Esophagus muscularis mucosa (tissue), 4 donors: ENCODE measurements at regions not wholly inside any gene's neighbourhood (a gene's known extent, or its start where the extent isn't known, plus 50 kb on each side); places are given as distances from the start of the nearest gene placed in this dataset.

Experiments
- DNase-seq: peaks from one replicate; pipeline ENCODE4 v3.0.0-alpha.2; 2017; ENCODE audit errors: extremely low spot score
- H3K27ac ChIP-seq, 4 donors: fragments of 200-600 bp; sonication (generic); replicated peaks in 1 of 4; 1 replicate in 3 of 4; 2 replicates in 1 of 4; pipeline ENCODE4 v1.5.1; 2016 to 2019; ENCODE audit warnings: mild to moderate bottlenecking in 1 of 4
- H3K27me3 ChIP-seq, 4 donors: fragments of 200-600 bp; sonication (generic); one replicate each; pipeline versions ENCODE4 v1.5.1 to v1.6.0; 2016 to 2019
- H3K36me3 ChIP-seq, 4 donors: fragments of 200-600 bp; sonication (generic); one replicate each; pipeline ENCODE4 v1.5.1; 2016 to 2019
- H3K4me1 ChIP-seq, 4 donors: fragments of 200-600 bp; sonication (generic); one replicate each; pipeline ENCODE4 v1.5.1; 2016 to 2019
- H3K4me3 ChIP-seq, 4 donors: fragments of 200-600 bp; sonication (generic); 1 replicate in 2 of 4; 2 replicates in 2 of 4; pipeline ENCODE4 v1.5.1; 2016 to 2019; ENCODE audit warnings: mild to moderate bottlenecking in 4 of 4, moderate library complexity in 1 of 4
- H3K9me3 ChIP-seq, 4 donors: fragments of 200-600 bp; sonication (generic); 1 replicate in 3 of 4; 2 replicates in 1 of 4; pipeline ENCODE4 v1.5.1; 2016 to 2019
- EP300 ChIP-seq: sonication (generic); formaldehyde crosslinking; IDR thresholded peaks from one replicate; pipeline ENCODE4 v1.6.1; 2017; ENCODE audit warnings: antibody characterized with exemption
- POLR2A ChIP-seq: fragments of 450-650 bp; IDR thresholded peaks from one replicate; pipeline ENCODE4 v1.6.1; 2017; ENCODE audit warnings: antibody characterized with exemption, moderate library complexity, mild to moderate bottlenecking, low read depth
- POLR2AphosphoS5 ChIP-seq, 2 donors: sonication (generic); formaldehyde crosslinking; IDR thresholded peaks; one replicate each; pipeline ENCODE4 v1.6.1; 2017; ENCODE audit warnings: antibody characterized with exemption in 2 of 2
- WGBS: methylation state at CpG from one replicate; pipeline ENCODE4 v1.1.5; 2018; 5-methylcytosine and 5-hydroxymethylcytosine counted together
- intact Hi-C: fragments of 100-400 bp; cut with DNase I; formaldehyde crosslinking; loops from one replicate; pipeline ENCODE4 v1.15.1; 2023
- TF ChIP-seq, protein P1 (sequence below), 3 experiments: fragments of 200-600 bp in 2 of 3; fragments of 450-650 bp in 1 of 3; sonication (generic) in 2 of 3; IDR thresholded peaks; one replicate each; pipeline ENCODE4 v1.5.1; 2017 to 2019; ENCODE audit warnings: antibody characterized with exemption in 3 of 3, mild to moderate bottlenecking in 2 of 3, moderate library complexity in 1 of 3

- intact Hi-C loops, result no loop called here
- H3K9me3 ChIP-seq, result no peaks in the 10 kb centered on the region
- WGBS, result 90% methylated on average over 7 of the region's 7 CpGs
- peaks cover 0 to 8% (median 0%) of the 10 kb centered on the region in 4 donors for H3K27me3 ChIP-seq
- H3K4me3 ChIP-seq, result no peak overlapping the region
- no peaks in the 10 kb centered on the region for H3K36me3 ChIP-seq
- H3K27ac ChIP-seq, result no peak overlapping the region
- DNase-seq, result no peak
- no peak for TF ChIP-seq EP300
- no peak for TF ChIP-seq POLR2AphosphoS5 (IDR thresholded peaks at IDR 0.05)
- TF ChIP-seq POLR2A, result no peak
- H3K4me1 ChIP-seq, result no peaks in the 10 kb centered on the region
Observed at GRCh38 chr11:116085031-116085635, 580.9 kb upstream of the CADM1 start.

- Histone ChIP-seq H3K4me1 (no peaks in the 10 kb centered on the region), H3K27ac (no peak overlapping the region), H3K9me3 (no peaks in the 10 kb centered on the region), H3K27me3 (peaks cover 0 to 8% (median 0%) of the 10 kb centered on the region in 4 donors), H3K36me3 (no peaks in the 10 kb centered on the region), H3K4me3 (no peak overlapping the region)
- intact Hi-C loops, result no loop called here
- TF ChIP-seq POLR2AphosphoS5 (IDR thresholded peaks at IDR 0.05), result no peak
- TF ChIP-seq, protein P1, sequence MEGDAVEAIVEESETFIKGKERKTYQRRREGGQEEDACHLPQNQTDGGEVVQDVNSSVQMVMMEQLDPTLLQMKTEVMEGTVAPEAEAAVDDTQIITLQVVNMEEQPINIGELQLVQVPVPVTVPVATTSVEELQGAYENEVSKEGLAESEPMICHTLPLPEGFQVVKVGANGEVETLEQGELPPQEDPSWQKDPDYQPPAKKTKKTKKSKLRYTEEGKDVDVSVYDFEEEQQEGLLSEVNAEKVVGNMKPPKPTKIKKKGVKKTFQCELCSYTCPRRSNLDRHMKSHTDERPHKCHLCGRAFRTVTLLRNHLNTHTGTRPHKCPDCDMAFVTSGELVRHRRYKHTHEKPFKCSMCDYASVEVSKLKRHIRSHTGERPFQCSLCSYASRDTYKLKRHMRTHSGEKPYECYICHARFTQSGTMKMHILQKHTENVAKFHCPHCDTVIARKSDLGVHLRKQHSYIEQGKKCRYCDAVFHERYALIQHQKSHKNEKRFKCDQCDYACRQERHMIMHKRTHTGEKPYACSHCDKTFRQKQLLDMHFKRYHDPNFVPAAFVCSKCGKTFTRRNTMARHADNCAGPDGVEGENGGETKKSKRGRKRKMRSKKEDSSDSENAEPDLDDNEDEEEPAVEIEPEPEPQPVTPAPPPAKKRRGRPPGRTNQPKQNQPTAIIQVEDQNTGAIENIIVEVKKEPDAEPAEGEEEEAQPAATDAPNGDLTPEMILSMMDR (IDR thresholded peaks at IDR 0.05), result no peak
- no peak for TF ChIP-seq EP300
- TF ChIP-seq POLR2A, result no peak
- no peak for DNase-seq
- WGBS, result 89% methylated on average over 6 of the region's 6 CpGs
Observed at GRCh38 chr11:116084511-116084910, 580.3 kb upstream of the CADM1 start.

GRCh38 chr11:116082256-116082655 is 578.0 kb upstream of the CADM1 start:
- H3K4me3 ChIP-seq, result no peak overlapping the region
- 97% methylated on average over 5 of the region's 5 CpGs for WGBS
- intact Hi-C loops, result no loop called here
- no peaks in the 10 kb centered on the region for H3K9me3 ChIP-seq
- no peak for TF ChIP-seq EP300
- TF ChIP-seq, protein P1 (IDR thresholded peaks at IDR 0.05), result no peak
- TF ChIP-seq POLR2AphosphoS5 (IDR thresholded peaks at IDR 0.05), result no peak
- no peak for TF ChIP-seq POLR2A
- H3K27me3 ChIP-seq, result peaks cover 0 to 8% (median 0%) of the 10 kb centered on the region in 4 donors
- H3K4me1 ChIP-seq, result no peaks in the 10 kb centered on the region
- no peak for DNase-seq
- H3K27ac ChIP-seq, result no peak overlapping the region
- no peaks in the 10 kb centered on the region for H3K36me3 ChIP-seq

GRCh38 chr11:116079580-116079979 is 575.4 kb upstream of the CADM1 start:
- no peaks in the 10 kb centered on the region for H3K36me3 ChIP-seq
- WGBS, result 97% methylated on average over 2 of the region's 2 CpGs
- no peaks in the 10 kb centered on the region for H3K4me1 ChIP-seq
- H3K27ac ChIP-seq, result no peak overlapping the region
- H3K27me3 ChIP-seq, result peaks cover 0 to 13% (median 0%) of the 10 kb centered on the region in 4 donors
- no peaks in the 10 kb centered on the region for H3K9me3 ChIP-seq
- TF ChIP-seq POLR2AphosphoS5 (IDR thresholded peaks at IDR 0.05) (no peak), POLR2A (no peak), EP300 (no peak)
- TF ChIP-seq, protein P1 (IDR thresholded peaks at IDR 0.05), result no peak
- H3K4me3 ChIP-seq, result no peak overlapping the region
- intact Hi-C loops, result no loop called here
- no peak for DNase-seq

GRCh38 chr11:116078101-116078591 is 573.9 kb upstream of the CADM1 start:
- Histone ChIP-seq H3K4me1 (no peaks in the 10 kb centered on the region), H3K36me3 (no peaks in the 10 kb centered on the region), H3K27ac (no peak overlapping the region), H3K27me3 (peaks cover 0 to 20% (median 0%) of the 10 kb centered on the region in 4 donors), H3K9me3 (no peaks in the 10 kb centered on the region), H3K4me3 (no peak overlapping the region)
- WGBS, result 77% methylated on average over 6 of the region's 6 CpGs
- TF ChIP-seq POLR2AphosphoS5 (IDR thresholded peaks at IDR 0.05), result no peak
- no peak for TF ChIP-seq EP300
- TF ChIP-seq, protein P1 (IDR thresholded peaks at IDR 0.05), result no peak
- TF ChIP-seq POLR2A, result no peak
- intact Hi-C loops, result no loop called here
- DNase-seq, result no peak
